ENCODE measurements at regions not wholly inside any gene's neighbourhood (a gene's known extent, or its start where the extent isn't known, plus 50 kb on each side); places are given as distances from the start of the nearest gene placed in this dataset.

- no peak for TF ChIP-seq CTCF (IDR thresholded peaks at IDR 0.05; ENCODE audit: low read depth, low read length)
- no peak for TF ChIP-seq EZH2phosphoT487 (IDR thresholded peaks at IDR 0.05; ENCODE audit: low read depth)
These were observed 426.4 kb downstream of the ACTR3B start for GRCh38 chr7:153185936-153186335.
